ENCODE measurements at regions not wholly inside any gene's neighbourhood (a gene's known extent, or its start where the extent isn't known, plus 50 kb on each side); places are given as distances from the start of the nearest gene placed in this dataset.

DNA sequence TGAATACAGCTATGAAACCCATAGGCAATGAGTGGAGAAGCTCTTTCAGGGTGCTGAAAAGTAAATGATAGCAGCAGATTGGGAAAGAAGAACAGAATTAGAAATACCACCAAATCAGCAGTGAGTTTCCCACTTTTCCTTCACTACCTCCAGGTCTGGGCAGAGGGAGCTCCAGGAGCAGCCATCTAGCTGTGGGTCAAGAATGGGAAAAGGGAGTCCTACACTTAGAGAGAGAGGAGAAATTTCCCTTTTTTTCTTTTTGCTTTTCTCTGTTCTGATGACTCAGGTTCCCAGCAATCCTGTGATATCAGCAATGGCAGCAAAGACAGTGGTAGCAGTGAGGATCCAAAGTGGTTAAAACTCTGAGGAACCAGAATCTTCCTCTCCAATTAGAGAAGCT is 263.9 kb downstream of the NXPE2 start:
- TF ChIP-seq, protein P1, sequence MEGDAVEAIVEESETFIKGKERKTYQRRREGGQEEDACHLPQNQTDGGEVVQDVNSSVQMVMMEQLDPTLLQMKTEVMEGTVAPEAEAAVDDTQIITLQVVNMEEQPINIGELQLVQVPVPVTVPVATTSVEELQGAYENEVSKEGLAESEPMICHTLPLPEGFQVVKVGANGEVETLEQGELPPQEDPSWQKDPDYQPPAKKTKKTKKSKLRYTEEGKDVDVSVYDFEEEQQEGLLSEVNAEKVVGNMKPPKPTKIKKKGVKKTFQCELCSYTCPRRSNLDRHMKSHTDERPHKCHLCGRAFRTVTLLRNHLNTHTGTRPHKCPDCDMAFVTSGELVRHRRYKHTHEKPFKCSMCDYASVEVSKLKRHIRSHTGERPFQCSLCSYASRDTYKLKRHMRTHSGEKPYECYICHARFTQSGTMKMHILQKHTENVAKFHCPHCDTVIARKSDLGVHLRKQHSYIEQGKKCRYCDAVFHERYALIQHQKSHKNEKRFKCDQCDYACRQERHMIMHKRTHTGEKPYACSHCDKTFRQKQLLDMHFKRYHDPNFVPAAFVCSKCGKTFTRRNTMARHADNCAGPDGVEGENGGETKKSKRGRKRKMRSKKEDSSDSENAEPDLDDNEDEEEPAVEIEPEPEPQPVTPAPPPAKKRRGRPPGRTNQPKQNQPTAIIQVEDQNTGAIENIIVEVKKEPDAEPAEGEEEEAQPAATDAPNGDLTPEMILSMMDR (IDR thresholded peaks at IDR 0.05; ENCODE audit: poor library complexity), result no peak
- TF ChIP-seq EZH2 (IDR thresholded peaks at IDR 0.05; ENCODE audit: borderline replicate concordance) (no peak), EZH2phosphoT487 (IDR thresholded peaks at IDR 0.05; ENCODE audit: low read depth, severe bottlenecking, unreplicated experiment) (no peak)
